OCI-LY1 (cell line): ENCODE measurements at regions not wholly inside any gene's neighbourhood (a gene's known extent, or its start where the extent isn't known, plus 50 kb on each side); places are given as distances from the start of the nearest gene placed in this dataset.

Experiments
- EZH2 ChIP-seq: fragments of 200-600 bp; sonication (generic), shearing (Covaris generic); IDR thresholded peaks from 2 replicates; pipeline ENCODE4 v1.8.0; 2017; ENCODE audit warnings: borderline replicate concordance, mixed run types, mild to moderate bottlenecking, antibody characterized with exemption, low read length, moderate library complexity, mixed read lengths
- TF ChIP-seq, protein P1 (sequence below): fragments of 200-600 bp; sonication (generic), shearing (Covaris generic); IDR thresholded peaks from 2 replicates; pipeline ENCODE4 v1.5.1; 2017; ENCODE audit warnings: mild to moderate bottlenecking, antibody characterized with exemption, low read length, moderate library complexity, mixed read lengths

DNA sequence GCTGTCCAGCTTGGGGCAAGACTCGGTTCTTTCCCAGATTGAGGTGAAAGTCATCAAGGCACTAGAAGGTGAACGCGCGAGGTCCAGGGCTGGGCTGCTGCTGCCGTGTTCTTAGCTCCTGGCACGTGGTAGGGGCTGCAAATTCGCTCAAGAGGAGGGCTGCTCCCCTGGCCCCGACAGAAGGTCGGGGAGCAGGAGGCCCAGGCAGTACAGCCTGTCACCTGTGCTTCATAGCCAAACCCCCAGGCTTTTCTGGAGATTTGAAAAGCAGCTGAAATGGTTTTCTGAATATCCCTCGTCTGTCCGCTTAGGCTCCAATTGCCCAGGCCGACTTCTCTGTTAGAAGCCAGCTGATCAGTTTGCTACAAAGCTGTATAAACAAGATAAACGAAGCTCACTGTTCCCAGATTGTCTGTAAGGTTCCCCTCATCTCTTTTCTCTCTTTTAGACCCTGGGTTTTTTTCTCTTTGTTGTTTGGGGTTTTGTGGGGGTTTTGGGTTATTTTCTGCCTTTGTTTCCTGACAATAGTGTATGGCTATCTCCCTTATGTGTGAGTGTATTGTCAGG lies 60.0 kb upstream of the STX18 start:
- TF ChIP-seq, protein P1, sequence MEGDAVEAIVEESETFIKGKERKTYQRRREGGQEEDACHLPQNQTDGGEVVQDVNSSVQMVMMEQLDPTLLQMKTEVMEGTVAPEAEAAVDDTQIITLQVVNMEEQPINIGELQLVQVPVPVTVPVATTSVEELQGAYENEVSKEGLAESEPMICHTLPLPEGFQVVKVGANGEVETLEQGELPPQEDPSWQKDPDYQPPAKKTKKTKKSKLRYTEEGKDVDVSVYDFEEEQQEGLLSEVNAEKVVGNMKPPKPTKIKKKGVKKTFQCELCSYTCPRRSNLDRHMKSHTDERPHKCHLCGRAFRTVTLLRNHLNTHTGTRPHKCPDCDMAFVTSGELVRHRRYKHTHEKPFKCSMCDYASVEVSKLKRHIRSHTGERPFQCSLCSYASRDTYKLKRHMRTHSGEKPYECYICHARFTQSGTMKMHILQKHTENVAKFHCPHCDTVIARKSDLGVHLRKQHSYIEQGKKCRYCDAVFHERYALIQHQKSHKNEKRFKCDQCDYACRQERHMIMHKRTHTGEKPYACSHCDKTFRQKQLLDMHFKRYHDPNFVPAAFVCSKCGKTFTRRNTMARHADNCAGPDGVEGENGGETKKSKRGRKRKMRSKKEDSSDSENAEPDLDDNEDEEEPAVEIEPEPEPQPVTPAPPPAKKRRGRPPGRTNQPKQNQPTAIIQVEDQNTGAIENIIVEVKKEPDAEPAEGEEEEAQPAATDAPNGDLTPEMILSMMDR, result no peak
- TF ChIP-seq EZH2, result no peak
